IPS-15b (cell line): ENCODE measurements at regions not wholly inside any gene's neighbourhood (a gene's known extent, or its start where the extent isn't known, plus 50 kb on each side); places are given as distances from the start of the nearest gene placed in this dataset.

Experiments used
- H3K27me3 ChIP-seq: one replicate; pipeline ENCODE4 v1.6.1; 2013; ENCODE audit warnings: low read length; ENCODE audit not compliant: control insufficient read depth, insufficient read depth
- H3K36me3 ChIP-seq: one replicate; pipeline ENCODE4 v1.6.1; 2013; ENCODE audit warnings: low read length; ENCODE audit not compliant: control insufficient read depth, insufficient read depth
- H3K4me1 ChIP-seq: one replicate; pipeline ENCODE4 v1.6.1; 2013; ENCODE audit warnings: mild to moderate bottlenecking, low read length; ENCODE audit not compliant: control insufficient read depth, insufficient read depth
- H3K4me3 ChIP-seq: one replicate; pipeline ENCODE4 v1.5.1; 2013; ENCODE audit warnings: low read depth, low read length
- H3K9ac ChIP-seq: one replicate; pipeline ENCODE4 v1.6.1; 2013; ENCODE audit warnings: low read depth, mild to moderate bottlenecking, low read length
- H3K9me3 ChIP-seq: one replicate; pipeline ENCODE4 v1.6.1; 2013; ENCODE audit warnings: mild to moderate bottlenecking, low read length; ENCODE audit not compliant: control insufficient read depth, insufficient read depth

DNA sequence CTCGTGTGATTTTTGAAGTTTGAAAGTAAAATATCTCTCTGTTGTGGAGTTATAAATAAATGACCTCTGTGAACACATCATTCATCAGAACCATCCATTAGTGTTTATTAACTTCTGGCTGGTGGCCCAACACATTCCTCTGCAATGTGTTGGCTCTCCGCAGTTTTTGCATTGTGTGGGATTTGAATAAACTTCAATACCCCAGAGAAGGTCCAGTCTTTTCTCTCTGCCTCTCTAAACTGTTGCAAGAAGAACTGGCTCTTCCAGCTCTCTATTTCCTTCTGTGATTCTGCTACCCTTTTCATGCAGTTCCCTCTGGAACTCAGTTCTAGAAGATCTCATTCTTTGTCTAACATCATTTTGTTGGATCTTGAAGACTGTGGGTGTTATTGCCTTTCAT lies 125.0 kb upstream of the ARHGAP42 start:
- Histone ChIP-seq H3K4me1 (no peaks in the 10 kb centered on the region), H3K27me3 (no peaks in the 10 kb centered on the region), H3K9me3 (no peaks in the 10 kb centered on the region), H3K36me3 (no peaks in the 10 kb centered on the region), H3K4me3 (no peak overlapping the region), H3K9ac (no peak overlapping the region)

DNA sequence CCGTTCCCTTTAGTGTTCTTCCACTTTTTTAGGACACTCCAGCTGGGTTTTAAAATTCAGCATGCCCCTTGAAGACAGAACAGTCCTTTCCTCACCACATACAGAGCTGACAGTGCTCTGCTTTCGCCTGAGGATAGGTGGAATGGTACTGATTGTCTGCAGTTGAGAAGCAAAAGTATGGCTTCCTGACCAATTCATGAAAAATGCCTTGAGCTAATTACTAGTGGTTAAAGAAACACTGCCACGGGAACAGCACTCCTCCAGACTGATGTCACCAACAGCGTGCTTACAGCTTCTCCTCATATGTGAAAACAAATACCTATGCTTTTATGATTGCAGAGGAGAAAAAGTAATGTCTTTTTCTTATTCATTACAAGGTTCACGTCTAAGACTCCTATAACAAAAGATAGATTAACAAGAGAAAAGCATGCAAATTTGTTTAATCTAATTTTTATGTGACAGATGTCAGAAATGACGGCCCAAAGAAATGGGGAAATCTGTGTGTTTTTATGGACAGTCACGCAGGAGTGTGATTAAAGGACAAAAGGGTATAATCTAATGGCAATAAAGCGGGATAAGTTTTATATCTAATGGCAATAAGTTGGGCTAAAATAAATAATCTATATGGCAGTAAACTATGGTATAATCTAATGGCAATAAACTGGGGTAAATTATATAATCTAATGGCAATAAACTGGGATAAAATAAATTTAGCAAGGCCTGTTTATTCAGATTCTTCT lies 123.4 kb upstream of the ARHGAP42 start:
- Histone ChIP-seq H3K4me3 (no peak overlapping the region), H3K4me1 (no peaks in the 10 kb centered on the region), H3K36me3 (no peaks in the 10 kb centered on the region), H3K27me3 (no peaks in the 10 kb centered on the region), H3K9me3 (no peaks in the 10 kb centered on the region), H3K9ac (no peak overlapping the region)

DNA sequence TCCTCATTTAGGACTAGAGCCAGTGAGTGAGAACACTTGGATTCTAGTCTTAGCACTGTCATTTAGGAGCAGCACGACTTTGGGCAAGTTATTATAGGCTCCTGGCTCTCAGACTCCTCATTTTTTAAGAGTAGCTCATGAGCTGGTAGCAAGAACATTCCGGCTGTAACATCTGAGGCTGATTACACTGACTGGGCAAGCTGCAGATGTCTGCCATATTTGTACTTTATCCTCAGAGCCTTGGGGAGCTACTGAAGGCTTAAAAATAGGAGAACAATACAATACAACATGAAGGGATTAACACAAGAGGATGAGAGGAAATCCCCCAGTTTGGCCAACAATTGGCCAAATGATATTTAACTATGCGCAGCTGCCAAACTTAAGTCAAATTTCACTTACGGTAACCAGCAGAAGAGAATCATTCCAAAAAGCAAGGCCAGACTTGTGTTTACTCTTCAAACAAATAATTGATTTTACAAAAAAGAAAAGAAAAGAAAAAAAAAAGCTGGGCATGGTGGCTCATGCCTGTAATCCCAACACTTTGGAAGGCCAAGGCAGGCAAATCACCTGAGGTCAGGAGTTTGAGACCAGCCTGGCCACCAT lies 113.1 kb upstream of the ARHGAP42 start:
- no peaks in the 10 kb centered on the region for H3K9me3 ChIP-seq
- H3K4me3 ChIP-seq, result no peak overlapping the region
- no peaks in the 10 kb centered on the region for H3K4me1 ChIP-seq
- no peaks in the 10 kb centered on the region for H3K36me3 ChIP-seq
- H3K27me3 ChIP-seq, result no peaks in the 10 kb centered on the region
- no peak overlapping the region for H3K9ac ChIP-seq

DNA sequence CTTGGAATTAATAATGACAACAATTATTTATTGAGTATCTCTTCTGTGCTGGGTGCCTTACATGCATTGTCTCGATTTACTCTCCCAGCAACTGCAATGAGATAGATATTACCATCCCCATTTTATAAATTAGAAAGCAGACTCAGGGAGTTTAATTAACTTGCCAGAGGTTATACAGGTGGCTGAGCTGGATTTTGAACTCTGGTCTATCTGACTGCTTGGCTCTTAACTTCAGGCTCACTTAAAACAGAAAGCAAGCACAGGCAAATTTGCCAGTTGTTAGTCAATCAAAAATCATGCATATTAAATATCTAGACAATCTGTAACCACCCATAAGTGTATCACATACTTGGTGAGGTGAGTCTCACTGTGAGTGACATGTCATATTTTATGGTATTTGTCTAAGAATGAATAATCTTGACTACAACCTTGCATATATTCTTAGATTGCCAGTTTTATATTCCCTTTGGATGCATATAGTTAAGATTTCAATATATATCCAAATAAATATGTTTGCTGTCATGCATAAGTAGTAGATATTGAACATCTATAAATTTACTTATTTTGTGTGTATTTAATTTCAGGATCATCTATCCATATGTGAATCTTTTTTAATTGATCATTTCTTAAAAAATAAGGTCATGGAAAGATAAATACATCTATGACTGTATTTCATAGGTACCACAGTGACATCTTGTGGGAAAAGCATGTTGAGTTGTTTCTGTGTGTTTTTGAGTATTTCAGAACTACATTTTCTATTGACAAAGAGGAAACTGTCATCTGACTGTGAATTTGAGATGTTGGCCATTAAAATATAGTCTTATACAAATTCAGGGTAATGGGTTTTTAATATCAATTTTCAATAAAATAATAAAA lies 112.0 kb upstream of the ARHGAP42 start:
- no peak overlapping the region for H3K9ac ChIP-seq
- H3K36me3 ChIP-seq, result no peaks in the 10 kb centered on the region
- no peaks in the 10 kb centered on the region for H3K27me3 ChIP-seq
- H3K4me3 ChIP-seq, result no peak overlapping the region
- no peaks in the 10 kb centered on the region for H3K9me3 ChIP-seq
- H3K4me1 ChIP-seq, result no peaks in the 10 kb centered on the region

DNA sequence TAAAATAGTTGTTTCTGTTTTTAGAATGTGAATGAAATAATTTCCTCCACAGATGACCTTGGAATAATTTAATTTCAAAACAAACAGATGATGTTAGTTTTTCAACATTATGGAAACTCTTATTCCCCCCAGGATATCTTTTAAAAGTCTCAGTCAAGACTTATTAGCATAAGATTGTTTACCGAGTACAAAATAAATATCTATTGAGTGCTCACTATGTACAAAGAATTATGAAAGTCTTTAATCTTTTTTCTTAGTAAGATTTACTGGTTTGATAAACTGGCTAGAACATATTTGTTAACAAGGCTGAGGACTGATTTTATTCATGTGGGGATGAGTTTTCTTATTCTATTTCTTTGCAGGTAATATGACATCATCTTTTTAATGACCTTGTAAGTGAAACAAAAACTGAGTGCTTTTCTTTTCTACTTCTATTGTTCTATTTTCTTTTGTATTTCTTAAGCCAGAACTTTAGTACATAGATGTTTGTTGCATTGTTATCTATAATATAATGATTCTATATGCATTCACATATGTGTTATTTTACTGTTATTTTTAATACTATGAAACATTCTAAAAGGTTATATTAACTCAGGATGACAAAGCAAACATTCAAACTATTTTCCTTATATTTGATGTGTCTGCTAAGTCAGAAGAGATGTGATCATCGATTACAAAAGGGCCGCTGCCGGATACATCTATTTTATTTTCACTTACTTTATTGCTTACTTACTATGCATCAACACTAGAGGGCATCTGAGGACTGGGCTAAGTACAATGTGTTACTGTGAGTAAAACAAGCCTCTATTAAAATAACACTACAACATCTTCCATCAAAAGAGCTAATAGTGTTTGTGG lies 111.0 kb upstream of the ARHGAP42 start:
- H3K4me3 ChIP-seq, result no peak overlapping the region

DNA sequence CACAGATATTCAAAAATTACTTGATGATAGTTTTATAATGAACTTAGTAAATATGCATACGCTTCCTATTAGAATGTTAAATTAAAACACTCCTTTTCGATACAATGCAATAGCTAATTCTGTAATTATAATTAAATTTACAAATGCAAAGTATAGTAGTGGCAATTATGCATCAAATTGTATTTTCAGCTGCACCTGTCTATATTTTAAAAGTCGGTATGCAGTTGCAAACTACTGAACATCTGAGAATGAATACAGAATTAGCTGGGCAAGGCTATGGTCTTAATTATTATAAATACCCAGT lies 110.4 kb upstream of the ARHGAP42 start:
- Histone ChIP-seq H3K27me3 (no peaks in the 10 kb centered on the region), H3K36me3 (no peaks in the 10 kb centered on the region), H3K9me3 (no peaks in the 10 kb centered on the region), H3K4me1 (no peaks in the 10 kb centered on the region), H3K9ac (no peak overlapping the region), H3K4me3 (no peak overlapping the region)

More for the DNA sequence above, 111.0 kb upstream of the ARHGAP42 start:
- Histone ChIP-seq H3K4me1 (no peaks in the 10 kb centered on the region), H3K36me3 (no peaks in the 10 kb centered on the region), H3K9ac (no peak overlapping the region), H3K9me3 (no peaks in the 10 kb centered on the region), H3K27me3 (no peaks in the 10 kb centered on the region)

DNA sequence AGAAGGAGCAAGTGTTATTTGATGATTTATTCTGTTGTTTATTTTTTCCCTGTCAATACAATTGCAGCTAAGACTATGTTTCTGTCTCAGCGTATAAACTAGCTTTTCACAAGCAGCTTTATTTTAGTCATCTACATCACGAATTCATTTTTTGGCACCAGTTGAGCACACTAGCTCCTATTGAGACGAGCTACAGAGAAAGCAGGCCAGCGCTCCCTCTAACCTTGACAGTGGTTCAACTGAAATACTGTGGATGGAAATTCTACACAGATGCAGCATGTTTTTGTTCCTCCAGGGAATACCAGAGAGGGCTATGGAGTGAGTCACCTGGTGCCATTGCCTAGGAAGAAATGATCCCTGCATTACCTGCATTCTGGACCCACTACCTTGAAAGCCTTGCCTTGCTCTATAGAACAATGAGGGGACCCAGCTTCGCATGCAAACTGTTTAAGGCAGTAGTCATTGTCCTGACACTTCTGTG lies 108.2 kb upstream of the ARHGAP42 start:
- no peaks in the 10 kb centered on the region for H3K36me3 ChIP-seq
- no peaks in the 10 kb centered on the region for H3K4me1 ChIP-seq
- H3K27me3 ChIP-seq, result no peaks in the 10 kb centered on the region
- no peaks in the 10 kb centered on the region for H3K9me3 ChIP-seq
- no peak overlapping the region for H3K9ac ChIP-seq
- no peak overlapping the region for H3K4me3 ChIP-seq

DNA sequence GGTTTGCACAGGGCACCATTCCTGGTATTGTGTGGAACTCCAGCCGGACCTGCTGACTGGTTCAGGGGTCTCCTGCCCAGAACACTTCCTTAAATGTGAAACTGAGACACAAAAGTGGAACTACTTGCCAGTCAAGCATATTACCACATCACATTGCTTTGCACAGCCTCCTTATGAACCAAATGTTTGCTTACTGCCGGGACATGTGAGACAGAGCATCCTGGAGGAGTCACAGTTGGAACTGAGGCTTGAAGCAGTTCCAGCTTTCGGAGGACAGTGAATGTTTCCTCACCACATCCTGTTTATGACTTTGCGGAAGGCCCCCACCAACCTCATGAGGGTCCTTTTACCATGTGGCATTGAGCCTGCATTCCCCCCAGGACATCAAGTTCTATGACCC lies 105.8 kb upstream of the ARHGAP42 start:
- no peaks in the 10 kb centered on the region for H3K4me1 ChIP-seq
- H3K9ac ChIP-seq, result no peak overlapping the region
- H3K9me3 ChIP-seq, result no peaks in the 10 kb centered on the region
- H3K36me3 ChIP-seq, result no peaks in the 10 kb centered on the region
- no peaks in the 10 kb centered on the region for H3K27me3 ChIP-seq
- H3K4me3 ChIP-seq, result no peak overlapping the region

DNA sequence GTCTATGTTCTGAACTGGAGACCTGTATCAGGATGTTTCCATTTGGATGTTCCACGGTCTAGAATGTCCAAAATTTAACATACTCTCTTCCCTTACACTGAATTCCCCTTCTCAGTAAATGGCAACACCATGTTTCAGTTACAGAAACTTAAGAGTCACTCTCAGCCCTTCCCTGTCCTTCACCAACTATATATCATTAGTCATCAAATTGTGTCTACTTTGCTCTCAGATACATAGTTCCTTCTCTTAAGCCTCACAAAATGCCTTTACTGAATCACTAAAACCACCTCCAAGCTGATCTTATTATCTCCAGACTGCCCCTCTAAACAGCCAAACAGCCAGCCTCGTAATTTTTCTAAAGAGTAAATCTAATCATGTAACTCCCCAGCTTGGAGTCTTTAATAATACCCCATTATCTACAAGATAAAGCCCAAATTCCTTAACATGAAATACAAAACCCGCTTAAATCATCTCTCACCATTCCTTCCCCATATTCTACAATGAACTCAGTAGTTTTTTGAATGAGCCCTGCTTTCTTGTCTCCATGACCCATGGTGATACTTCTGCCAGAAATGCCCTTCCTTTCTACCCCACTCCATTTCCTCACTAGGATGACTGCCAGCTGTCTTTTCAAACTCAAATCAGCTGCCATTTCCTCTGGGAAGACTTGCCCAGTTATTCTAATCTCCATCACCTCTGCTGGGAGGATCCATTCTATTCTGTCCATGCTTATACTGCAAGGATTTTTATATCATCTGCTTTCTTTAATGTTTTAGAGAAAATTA lies 102.7 kb upstream of the ARHGAP42 start:
- H3K9ac ChIP-seq, result no peak overlapping the region
- H3K9me3 ChIP-seq, result no peaks in the 10 kb centered on the region
- no peaks in the 10 kb centered on the region for H3K36me3 ChIP-seq
- H3K4me1 ChIP-seq, result no peaks in the 10 kb centered on the region
- no peak overlapping the region for H3K4me3 ChIP-seq
- no peaks in the 10 kb centered on the region for H3K27me3 ChIP-seq

DNA sequence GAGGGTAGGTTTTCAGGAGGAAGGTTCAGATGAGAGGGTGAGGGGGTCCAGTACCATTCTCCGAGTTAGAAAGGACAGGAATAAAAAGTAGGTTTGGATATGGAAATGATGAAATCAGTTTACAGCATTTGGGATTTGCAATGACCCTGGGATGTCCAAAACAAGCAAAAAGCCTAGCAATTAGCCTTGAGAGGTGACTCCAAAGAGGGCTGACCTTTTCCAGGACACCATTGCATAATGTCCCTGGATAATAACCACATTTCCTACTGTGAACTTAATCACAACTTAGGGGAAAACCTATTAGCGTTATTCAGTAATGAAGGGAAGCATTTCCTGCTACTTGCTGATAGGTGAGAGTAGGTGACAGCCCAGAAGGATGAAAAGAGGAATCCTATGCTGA lies 101.4 kb upstream of the ARHGAP42 start:
- no peaks in the 10 kb centered on the region for H3K9me3 ChIP-seq
- no peaks in the 10 kb centered on the region for H3K4me1 ChIP-seq
- no peaks in the 10 kb centered on the region for H3K36me3 ChIP-seq
- no peak overlapping the region for H3K4me3 ChIP-seq
- H3K9ac ChIP-seq, result no peak overlapping the region
- no peaks in the 10 kb centered on the region for H3K27me3 ChIP-seq
